HG02623 (cell line): ENCODE measurements at regions not wholly inside any gene's neighbourhood (a gene's known extent, or its start where the extent isn't known, plus 50 kb on each side); places are given as distances from the start of the nearest gene placed in this dataset.

Experiments used
- ATAC-seq: cut with Tn5 transposase; IDR thresholded peaks from one replicate; pipeline ENCODE4 v1.9.1; 2021; ENCODE audit warnings: moderate library complexity; ENCODE audit not compliant: unreplicated experiment

DNA sequence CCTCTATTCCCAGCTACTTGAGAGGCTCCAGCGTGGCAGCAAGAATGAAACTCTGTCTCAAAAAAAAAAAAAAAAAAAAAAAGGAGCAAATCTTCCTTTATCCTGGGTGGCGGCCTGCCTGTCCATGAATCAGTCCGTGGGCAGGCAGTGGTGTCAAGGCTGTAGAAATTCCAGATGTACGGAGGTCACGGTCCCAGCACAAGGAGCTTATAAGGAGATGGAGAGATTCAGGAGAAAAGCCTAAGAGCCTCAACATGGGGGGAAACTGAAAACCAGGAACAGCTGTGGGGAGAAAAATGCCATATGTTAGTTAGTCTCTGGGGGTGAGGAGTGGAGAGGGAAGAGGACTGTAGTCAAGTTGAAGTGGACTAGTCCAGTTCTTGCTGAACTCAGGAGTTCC is 130.5 kb upstream of the CRY1 start:
- no peak for ATAC-seq

DNA sequence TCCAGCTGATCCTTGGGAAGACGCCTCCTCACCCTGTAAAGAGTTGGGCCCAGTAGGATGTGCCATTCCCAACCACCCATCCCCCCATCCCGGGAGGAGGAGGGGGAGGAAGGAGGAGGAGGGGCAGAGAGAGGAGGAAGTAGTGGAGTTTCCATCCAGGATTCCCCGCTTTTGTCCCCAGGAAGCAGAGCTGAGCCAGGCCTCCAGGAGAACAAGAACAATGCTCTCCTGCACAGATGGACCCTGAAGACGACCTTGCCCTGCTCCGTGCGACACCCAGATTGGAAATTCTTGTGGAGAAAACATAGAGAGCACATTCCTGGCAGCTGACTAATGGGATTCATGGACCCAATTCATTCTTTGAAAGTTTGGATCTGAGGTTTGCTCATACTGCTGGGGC is 132.3 kb upstream of the CRY1 start:
- no peak for ATAC-seq

DNA sequence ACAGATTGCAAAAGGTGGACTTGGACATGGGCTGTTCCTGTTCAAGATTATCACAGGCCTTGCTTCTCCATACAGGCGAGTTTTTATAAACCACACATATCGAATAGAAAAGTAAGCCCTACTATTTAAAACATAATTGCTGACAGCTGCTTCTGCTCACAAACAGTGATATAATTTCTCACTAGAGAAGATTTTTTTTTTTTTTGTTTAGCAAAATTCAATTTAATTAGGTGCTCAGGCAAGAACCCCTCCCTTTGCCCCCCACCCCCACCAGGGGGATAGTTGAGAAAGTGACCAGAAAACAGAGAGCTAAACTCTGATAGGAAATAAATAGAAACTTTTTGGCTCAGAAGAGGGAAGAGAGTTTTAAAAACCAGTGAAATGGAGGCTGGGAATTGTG is 132.8 kb upstream of the CRY1 start:
- ATAC-seq: no peak

DNA sequence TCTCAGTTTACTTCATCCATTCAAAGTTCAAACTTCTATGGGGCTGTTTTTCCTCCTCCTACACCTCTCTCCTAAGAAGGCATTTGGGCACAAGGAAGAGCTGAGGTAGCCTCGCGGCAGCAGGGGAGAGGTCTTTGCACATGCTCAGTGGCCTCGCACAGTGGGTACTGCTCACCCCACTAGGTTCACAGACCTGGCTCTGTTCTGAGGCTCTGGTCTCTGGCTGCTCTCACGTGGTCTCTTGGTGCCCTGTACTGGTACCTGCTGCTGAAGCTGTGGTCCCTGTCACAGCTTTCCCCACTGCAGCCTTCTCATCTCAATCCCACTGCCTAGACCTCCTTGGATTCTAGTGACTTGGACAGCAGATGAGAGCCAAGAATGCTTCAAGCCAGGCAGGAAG is 134.7 kb upstream of the CRY1 start:
- ATAC-seq: no peak

DNA sequence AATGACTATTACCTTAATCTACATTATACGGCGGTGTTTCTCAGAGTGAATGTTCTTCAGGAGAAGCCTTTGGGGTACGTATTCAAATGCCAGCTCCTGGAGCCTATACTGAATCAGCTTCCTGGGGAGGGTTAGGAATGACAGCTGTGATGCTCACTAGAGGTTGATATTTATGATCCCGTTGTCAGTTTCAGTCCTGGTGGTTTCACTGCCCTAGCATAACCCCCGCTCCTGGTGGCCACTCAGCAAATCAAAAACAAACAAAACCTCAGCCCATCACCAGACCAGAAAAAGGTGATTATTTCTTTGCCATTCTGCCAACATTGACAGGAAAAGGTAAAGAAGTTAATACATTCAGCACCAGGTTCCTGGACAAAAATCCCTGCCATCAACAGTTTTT is 136.5 kb upstream of the CRY1 start:
- ATAC-seq: no peak

DNA sequence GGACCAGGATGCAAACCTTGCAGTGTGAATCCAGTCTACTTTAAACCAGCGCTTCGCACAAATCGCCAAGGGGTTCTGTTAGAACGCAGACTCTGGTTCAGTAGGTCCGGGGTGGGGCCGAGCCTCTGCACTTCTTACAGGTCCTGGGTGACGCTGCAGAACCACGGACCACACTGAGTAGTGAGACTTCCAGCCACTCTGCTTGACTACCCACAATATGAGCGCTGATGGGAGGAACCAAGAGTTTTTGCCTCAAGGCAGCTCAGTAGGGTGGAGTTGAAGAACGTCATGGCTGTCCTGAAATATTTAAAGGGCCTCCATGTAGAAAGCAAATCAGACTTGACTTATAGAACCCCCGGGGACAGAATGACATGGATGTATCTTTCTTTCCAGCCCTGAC is 138.0 kb upstream of the CRY1 start:
- no peak for ATAC-seq

DNA sequence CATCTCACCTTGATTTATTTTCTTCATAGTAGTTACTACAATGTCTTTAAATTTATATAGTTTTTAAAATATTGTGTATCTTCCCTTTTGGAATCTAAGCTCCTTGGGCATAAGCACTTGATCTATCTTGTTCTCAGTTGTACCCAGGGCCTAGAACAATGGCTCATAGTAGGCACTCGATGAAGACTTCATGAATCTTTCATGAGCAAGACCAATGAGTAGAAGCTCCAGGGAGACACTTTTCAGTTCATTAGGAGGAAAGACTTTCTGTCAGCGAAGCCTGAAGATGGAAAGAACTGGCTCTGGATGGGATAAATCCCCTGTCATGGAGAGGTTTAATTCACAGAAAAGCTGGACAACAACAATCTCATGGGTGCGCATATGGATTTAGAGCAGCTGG is 140.2 kb upstream of the CRY1 start:
- ATAC-seq: no peak

DNA sequence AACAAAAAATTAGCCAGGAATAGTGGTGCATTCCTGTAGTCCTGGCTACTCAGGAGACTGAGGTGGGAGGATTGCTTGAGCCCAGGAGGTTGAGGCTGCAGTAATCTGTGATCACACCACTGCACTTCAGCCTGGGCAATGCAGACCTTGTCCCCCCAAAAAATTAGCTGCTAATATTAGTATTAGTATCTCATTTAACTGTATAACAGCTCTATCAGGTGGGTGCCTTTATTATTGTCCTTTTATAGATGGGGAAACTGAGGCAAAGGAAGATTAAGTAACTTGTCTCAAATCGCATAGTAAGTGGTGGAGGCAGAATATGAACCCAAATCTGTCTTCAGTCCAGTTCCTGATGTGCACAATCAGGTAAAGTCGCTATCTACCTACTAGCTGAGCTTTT is 142.3 kb upstream of the CRY1 start:
- ATAC-seq: no peak

DNA sequence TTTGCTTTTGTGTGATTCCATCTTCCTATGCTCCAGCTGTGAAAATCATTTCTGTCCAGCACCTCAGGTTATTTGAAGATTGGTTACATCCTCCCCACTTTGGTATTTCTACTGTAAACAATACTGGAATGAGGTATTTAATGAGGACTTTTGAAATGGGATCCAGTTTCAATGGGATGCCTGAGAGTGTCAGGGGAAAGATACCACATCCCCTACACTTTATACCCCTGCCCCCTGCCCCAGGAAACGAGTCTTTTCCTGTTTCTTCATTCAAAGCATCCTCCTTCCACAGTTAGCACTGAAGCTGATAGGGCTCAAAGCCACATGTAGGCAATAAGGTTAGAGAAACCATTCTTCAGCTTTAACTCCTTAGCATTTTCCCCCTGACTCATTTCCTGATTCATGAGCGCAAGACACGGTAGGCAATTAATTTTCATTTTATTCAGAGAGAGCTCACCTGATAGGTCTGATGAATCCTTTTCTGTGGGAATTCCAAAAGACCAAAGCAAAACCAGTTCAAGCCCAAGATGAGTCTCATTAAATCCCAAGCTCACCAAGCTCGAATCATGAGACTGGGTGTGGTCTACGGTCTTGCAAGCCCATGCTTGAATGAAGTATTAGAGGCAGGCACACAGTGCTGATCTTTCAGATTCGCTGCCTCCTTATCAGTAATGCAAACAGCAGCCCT is 143.6 kb upstream of the CRY1 start:
- ATAC-seq: no peak

DNA sequence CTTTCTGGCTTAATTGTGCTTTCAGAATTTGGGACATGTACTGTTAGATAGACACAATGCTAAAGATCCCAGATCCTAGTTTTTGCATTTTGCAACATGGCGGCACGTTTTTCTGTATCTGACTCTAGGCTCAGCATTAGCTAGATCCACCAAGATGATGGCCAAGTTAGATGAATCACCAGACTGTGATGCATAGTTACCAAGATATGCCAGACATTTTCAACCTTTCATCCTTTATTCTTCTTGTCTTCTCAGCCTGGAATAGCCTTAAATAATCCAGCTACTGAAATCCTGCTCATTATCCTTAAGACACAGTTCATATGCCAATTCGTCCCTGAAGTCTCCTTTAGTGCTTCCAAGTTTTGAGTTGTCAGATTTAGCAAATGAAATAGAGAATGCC is 144.9 kb upstream of the CRY1 start:
- no peak for ATAC-seq

DNA sequence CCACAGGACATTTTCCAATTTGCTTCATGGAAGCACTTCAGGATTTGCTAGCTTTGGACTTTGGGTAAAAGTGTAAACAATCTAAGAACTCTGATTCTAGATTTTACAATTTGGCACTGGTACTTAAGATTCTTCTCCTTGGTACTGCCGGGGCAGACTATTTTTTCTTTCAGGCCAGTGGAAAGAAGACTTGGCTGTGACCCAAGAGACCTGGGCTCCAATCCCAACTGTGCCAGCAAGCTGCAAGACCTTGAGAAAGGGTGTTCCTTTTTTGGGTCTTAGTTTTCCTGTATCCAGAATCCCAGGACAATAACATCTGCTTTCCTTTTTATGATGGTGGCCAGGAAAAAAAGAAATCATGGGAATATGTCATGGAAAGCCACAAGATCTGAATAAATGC is 148.1 kb upstream of the CRY1 start:
- no peak for ATAC-seq

DNA sequence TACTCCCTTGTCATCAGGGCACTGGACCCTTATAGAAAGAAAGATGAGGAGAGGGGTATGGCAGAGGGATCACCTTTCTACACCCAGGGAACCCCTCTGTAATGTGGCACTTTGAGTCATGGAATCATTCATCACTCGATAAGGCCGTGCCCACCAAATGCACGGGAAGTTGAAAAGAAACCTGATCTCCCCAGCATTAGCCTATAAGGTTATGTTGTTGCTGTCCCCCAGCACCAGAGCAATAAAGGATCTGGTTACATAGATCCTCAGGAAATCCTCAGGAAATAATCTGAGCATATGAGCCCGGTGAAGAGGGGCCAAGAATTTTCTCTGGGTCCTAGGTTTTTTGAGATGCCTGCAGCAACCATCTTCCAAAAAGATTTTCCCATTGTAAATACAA is 148.8 kb upstream of the CRY1 start:
- no peak for ATAC-seq

DNA sequence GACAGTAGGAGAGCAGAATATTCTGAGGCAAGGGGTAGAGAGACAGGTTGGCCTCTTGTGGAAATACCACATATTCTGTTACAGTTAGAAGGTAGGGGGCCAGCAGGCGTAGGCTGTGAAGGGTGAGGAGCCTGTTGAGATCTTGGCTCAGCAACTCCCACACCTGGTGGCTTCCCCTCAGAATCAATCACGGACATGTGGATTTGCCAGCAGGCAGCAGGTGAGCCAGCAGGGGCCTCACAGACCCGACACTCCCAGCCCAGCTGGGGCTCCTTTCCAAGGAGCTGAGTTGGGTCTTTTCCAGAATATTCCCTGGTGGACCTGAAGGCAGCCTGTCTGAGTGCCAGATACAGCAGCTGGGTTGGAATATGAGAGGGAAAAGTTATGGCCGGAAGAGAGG is 150.0 kb upstream of the CRY1 start:
- no peak for ATAC-seq

DNA sequence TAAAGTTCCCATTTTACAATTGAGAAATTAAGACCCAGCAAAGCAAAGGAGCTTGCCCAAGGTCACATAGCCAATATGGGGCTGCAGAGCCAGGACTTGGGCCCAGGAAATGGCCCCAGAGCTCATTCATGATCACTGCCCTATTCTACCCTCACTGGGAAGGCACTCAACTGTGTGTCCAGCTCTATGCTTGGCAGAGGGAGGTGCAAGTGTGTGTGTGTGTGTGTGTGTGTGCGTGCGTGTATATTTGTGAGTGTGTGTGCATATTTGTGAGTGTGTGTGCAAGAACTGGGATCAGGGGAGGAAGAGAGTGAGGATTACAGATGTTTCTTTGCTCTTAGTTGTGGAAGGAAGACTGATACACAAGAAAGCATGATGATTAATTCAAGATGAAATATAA is 151.2 kb upstream of the CRY1 start:
- no peak for ATAC-seq

DNA sequence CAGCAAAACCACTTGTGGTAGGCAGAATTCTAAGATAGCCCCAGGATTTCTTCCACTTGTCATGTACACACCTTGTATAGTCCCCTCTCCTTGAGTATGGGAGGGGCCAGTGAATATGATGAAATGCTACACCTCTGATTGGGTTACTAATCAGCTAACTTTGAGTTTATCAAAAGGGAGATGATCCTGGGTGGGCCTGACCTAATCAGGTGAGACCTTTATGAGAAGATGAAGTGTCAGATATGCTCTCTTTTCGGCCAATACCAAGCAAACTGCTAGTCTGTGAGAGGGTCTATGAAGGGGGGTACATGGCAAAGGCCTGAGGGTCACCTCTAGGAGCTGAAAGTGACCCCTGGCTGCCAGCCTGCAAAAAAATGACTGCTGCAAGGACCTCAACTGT is 154.3 kb upstream of the CRY1 start:
- no peak for ATAC-seq

DNA sequence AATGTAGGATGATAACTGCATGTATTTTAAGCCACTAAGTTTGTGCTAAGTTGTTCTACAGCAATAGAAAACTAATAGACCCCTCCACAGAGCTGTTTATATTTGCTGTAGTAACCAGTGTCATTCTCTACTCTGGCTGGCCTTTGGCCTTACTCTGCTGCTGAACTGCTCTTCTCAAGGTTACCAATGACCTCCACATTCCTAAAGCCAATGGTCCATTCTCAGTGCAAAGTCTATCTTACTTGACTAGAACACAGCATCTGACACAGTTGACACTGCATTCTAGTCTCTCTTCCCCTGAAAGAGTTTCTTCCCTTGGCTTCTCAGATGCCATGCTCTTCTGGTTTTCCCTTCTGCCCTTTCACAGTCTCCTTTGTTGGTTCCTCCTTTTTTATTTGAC is 154.8 kb upstream of the CRY1 start:
- ATAC-seq: no peak

DNA sequence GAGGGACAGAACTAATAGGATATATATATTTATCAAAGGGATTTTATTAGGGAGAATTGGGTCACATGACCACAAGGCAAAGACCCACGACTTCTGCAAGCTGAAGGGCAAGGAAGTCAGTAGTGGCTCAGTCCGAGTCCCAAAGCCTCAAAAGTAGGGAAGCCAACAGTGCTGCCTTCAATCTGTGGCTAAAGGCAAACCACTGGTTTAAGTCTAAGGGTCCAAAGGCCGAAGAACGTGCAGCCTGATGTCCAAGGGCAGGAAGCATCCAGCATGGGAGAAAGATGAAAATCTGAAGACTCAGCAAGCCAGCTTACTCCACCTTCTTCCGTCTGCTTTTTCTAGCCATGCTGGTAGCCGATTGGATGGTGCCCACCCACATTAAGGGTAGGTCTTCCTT is 157.9 kb upstream of the CRY1 start:
- ATAC-seq: no peak

DNA sequence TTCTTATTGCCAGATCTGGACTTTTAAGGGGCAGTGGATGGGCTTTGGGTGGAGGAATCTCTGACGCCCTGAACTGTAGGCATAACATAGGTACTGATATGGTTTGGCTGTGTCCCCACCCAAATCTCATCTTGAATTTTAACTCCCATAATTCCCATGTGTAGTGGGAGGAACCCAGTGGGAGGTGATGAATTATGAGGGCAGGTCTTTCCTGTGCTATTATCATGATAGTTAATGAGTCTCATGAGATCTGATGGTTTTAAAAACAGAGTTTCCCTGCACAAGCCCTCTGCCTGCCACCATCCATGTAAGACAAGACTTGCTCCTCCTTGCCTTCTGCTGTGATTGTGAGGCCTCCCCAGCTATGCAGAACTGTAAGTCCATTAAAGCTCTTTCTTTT is 160.0 kb upstream of the CRY1 start:
- no peak for ATAC-seq

DNA sequence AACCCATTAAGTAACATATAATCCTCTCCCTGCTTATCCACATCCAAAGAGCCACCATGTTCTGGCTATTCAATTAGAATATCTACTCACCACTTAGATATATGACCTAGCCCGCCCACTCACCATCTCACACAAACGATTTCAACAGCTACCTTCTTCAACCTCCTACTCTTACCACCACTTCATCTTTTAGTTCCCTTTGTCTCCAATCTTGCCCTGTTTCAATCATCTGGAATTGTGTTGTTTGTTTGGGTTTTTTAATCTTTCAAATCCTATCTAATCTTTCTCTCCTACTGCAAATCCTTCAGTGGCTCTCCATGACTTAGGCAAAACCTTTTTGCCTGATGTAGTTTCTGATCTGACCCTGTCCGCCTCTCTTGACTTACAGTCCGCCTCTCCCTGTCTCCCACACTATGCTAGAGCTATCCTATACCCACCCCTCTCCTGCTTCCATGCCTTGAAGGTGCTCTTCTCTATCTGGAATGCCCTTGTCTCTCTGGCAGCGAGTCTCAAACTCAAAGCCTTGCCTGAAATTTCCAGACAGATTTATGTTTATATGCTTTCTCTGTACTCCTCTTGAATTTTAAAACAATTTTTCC is 161.0 kb upstream of the CRY1 start:
- no peak for ATAC-seq

DNA sequence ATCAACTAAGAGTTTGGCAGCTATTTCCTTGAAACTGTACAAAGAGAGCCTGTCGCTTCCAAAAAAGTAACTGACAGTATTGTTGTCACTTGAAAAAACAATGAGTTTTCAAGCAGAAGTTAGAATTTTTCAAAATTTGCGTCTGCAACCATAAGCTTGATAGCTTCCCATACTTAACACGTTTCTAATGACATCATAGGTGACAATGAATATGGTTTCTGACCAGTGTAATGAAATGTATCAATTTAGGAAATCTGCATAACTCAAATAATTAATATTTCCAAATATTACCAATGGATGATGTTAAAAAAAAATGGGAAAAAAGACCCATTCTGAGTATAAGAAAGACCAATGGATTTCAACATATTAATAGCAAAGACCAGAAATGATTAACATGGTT is 165.4 kb upstream of the CRY1 start:
- no peak for ATAC-seq

DNA sequence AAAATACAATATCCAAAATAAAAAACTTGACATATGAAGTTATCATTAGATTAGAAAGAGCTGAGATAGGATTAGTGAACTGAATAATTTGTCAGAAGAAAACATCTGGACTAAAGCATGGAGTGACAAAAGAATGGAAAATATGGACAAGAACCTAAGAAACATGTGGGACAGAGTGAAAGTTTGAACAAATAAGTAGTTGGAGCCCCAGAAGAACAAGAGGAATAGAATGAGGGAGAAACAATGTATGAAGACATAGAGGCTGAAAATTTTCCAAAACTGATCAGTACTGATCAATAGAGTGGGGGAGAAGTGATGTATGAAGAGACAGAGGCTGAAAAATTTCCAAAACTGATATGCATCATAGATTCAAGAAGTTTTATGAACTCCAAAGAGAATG is 170.6 kb upstream of the CRY1 start:
- no peak for ATAC-seq

DNA sequence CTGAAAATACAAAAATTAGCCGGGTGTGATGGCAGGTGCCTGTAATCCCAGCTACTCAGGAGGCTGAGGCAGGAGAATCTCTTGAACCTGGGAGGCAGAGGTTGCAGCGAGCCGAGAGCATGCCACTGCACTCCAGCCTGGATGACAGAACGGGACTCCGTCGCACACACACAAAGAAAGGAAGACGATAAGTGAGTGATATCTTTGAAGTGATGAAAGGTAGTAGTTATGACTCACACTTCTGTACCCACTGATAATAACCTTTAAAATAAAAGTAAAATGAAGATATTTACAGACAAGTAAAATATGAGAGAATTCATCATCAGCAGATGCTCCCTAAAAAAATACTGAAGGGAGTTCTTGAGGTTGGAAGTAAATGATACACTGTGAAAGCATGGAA is 171.3 kb upstream of the CRY1 start:
- ATAC-seq: no peak

DNA sequence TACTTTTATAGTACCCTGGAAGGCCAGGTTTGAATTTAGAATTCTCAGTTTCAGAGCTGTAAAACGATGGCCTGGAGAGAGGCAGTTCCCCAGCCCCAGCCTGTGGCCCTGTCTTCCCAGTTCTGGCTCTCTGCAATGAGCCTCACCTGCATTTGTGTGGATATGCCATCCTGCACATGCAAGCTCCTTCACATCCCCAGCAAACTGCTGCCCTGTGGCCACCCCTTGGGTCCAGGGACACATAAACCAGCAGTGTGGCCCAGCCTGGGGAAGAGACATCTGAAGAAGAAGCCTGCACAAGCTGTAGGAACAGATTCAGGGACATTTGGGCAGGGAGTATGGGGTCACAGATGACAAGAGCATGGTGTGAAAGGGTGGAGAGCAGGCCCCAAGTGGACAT is 174.3 kb upstream of the CRY1 start:
- ATAC-seq: no peak
